Mesodermal cell (in vitro differentiated cells): ENCODE measurements at regions not wholly inside any gene's neighbourhood (a gene's known extent, or its start where the extent isn't known, plus 50 kb on each side); places are given as distances from the start of the nearest gene placed in this dataset.

Experiments used
- H3K27ac ChIP-seq: 2 replicates; pipeline ENCODE4 v1.7.0; 2013; ENCODE audit warnings: mild to moderate bottlenecking, low read depth, low read length, moderate library complexity; ENCODE audit not compliant: severe bottlenecking
- H3K36me3 ChIP-seq: 2 replicates; pipeline ENCODE4 v1.7.1; 2013; ENCODE audit warnings: mild to moderate bottlenecking, low read length, moderate library complexity; ENCODE audit not compliant: control insufficient read depth, insufficient read depth
- H3K4me1 ChIP-seq: one replicate; pipeline ENCODE4 v1.7.1; 2013; ENCODE audit warnings: mild to moderate bottlenecking, low read length; ENCODE audit not compliant: insufficient read depth, control insufficient read depth, poor library complexity, severe bottlenecking
- H3K4me3 ChIP-seq: 2 replicates; pipeline ENCODE4 v1.7.0; 2013; ENCODE audit warnings: low read length, control low read depth, mild to moderate bottlenecking; ENCODE audit not compliant: insufficient read depth, poor library complexity, severe bottlenecking; ENCODE audit errors: extremely low read depth
- H3K9me3 ChIP-seq: 2 replicates; pipeline ENCODE4 v1.7.1; 2013; ENCODE audit warnings: mild to moderate bottlenecking, low read length, moderate library complexity; ENCODE audit not compliant: control insufficient read depth
- WGBS, 2 experiments: methylation state at CpG; one replicate each; pipeline ENCODE4 v1.1.5; 2013; ENCODE audit warnings: missing lambda C conversion rate in 2 of 2; ENCODE audit not compliant: insufficient coverage in 2 of 2; 5-methylcytosine and 5-hydroxymethylcytosine counted together

DNA sequence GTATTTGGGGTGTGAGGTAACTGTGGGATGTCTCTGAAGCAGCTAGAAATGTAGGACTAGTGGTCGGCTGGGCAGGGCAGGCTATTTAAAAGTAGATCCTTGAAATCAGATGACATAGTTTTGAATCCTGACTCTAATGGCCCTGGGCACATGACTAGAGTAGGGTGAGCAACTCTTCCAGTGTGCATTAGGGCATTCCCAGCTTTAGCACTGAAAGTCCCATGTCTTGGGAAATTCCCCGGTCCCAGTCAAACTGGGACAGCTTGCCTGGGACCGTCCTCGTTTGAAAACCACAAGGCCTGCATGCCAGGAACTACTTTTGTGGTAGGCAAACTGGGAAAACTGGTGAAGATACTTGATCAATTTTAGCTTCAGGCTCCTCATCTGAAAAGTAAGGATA lies 255.3 kb downstream of the PTEN start:
- no peaks in the 10 kb centered on the region for H3K9me3 ChIP-seq
- H3K36me3 ChIP-seq = no peaks in the 10 kb centered on the region
- no peak overlapping the region for H3K4me3 ChIP-seq
- WGBS, 2 experiments = 86 to 93% methylated on average over 4 of the region's 4 CpGs
- peaks cover 32% of the 10 kb centered on the region for H3K4me1 ChIP-seq
- H3K27ac ChIP-seq = no peak overlapping the region

- no peak overlapping the region for H3K4me3 ChIP-seq
- H3K4me1 ChIP-seq = peaks cover 32% of the 10 kb centered on the region
- 93 to 100% methylated on average over 2 of the region's 2 CpGs for WGBS, 2 experiments
- no peak overlapping the region for H3K27ac ChIP-seq
- no peaks in the 10 kb centered on the region for H3K36me3 ChIP-seq
- no peaks in the 10 kb centered on the region for H3K9me3 ChIP-seq
These were observed 255.7 kb downstream of the PTEN start for GRCh38 chr10:88119160-88119559.

DNA sequence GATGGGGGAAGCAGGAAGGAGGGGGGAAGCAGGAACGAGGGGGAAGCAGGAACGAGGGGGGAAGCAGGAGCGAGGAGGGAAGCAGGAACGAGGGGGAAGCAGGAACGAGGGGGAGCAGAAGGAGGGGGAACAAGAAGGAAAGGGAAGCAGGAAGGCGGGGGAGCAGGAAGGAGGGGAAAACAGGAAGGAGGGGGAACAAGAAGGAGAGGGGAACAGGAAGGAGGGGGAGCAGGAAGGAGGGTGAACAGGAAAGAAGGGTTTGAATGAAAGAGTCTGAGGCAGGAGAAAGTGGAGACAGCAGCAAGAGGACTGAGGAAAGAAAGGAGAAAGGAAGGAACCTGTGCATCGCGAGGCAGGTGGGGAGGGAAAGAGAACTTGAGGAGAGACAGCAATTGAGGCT lies 256.6 kb downstream of the PTEN start:
- no peak overlapping the region for H3K4me3 ChIP-seq
- H3K36me3 ChIP-seq = no peaks in the 10 kb centered on the region
- peaks cover 27% of the 10 kb centered on the region for H3K4me1 ChIP-seq
- H3K27ac ChIP-seq = no peak overlapping the region
- 89 to 94% methylated on average over 7 to 8 of the region's 8 CpGs for WGBS, 2 experiments
- no peaks in the 10 kb centered on the region for H3K9me3 ChIP-seq

DNA sequence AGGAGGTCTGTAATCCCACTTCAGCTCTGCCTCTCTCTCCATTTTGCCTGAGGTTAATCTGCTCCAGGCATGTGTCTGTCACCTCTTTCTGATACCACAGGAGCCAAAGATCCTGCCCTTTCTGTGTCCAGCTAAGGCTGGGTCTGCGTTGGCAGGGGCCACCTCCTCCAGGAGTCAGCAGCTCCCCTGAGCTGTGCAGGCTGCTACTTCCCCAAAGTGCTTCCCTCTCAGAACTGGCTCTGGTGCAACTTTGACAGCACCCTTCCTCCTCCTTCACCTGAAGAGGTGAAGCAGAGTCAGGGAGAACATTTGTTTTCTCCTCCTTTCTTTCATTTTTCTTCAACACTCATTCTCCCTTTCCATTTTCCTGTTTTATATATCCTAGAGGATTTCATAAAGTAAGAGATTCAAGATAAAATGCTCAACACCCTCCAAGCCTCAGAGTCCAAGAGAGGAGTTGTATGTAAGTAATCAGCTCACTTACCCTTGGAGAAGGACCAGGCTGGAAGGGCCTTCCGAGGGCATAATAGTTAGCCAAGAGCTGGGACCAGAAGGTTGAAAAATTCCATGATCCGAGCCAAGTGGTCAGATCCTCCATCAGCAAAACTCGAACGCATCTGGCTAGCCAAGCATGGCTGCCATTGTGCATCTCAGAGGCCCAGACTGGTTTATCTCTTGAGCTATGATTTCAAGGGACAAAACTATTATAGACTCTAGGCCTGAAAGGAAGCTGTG lies 257.3 kb downstream of the PTEN start:
- Histone ChIP-seq H3K4me1 (peaks cover 20% of the 10 kb centered on the region), H3K9me3 (no peaks in the 10 kb centered on the region), H3K27ac (no peak overlapping the region), H3K4me3 (no peak overlapping the region), H3K36me3 (no peaks in the 10 kb centered on the region)
- 91 to 95% methylated on average over 4 to 5 of the region's 5 CpGs for WGBS, 2 experiments

DNA sequence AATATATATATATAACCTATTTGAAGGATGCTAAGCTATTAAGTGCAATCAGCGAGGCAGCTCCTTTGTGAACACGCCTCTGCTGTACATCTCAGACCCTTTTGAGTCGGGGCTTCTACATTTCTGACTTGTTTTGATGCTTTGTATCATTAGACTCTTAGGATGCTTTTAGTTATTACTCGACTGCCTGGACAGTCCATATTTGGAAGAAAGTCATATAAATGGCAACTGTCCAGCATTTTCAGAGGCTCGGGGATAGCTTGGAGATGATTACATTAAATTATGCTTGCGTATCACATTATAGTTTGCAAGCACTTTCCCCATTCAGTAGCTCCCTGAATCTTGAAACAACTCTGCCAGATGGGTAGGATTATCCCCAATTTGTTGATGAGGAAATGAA lies 257.9 kb downstream of the PTEN start:
- no peak overlapping the region for H3K4me3 ChIP-seq
- WGBS, 2 experiments = 83 to 97% methylated on average over 4 of the region's 6 CpGs
- H3K9me3 ChIP-seq = no peaks in the 10 kb centered on the region
- H3K4me1 ChIP-seq = peaks cover 14% of the 10 kb centered on the region
- H3K27ac ChIP-seq = no peak overlapping the region
- no peaks in the 10 kb centered on the region for H3K36me3 ChIP-seq

GRCh38 chr10:88122145-88122544 lies 258.7 kb downstream of the PTEN start:
- peaks cover 6% of the 10 kb centered on the region for H3K4me1 ChIP-seq
- no peaks in the 10 kb centered on the region for H3K9me3 ChIP-seq
- 78 to 80% methylated on average over 1 to 7 of the region's 7 CpGs for WGBS, 2 experiments
- H3K27ac ChIP-seq = no peak overlapping the region
- H3K36me3 ChIP-seq = no peaks in the 10 kb centered on the region
- no peak overlapping the region for H3K4me3 ChIP-seq

GRCh38 chr10:88122576-88122975 lies 259.2 kb downstream of the PTEN start:
- no peak overlapping the region for H3K27ac ChIP-seq
- 71 to 100% methylated on average over 1 to 2 of the region's 4 CpGs for WGBS, 2 experiments

GRCh38 chr10:88125766-88126165 lies 262.3 kb downstream of the PTEN start:
- Histone ChIP-seq H3K9me3 (no peaks in the 10 kb centered on the region), H3K4me1 (no peaks in the 10 kb centered on the region), H3K36me3 (no peaks in the 10 kb centered on the region), H3K27ac (no peak overlapping the region), H3K4me3 (no peak overlapping the region)
- 91 to 100% methylated on average over 1 of the region's 1 CpG for WGBS, 2 experiments

More at GRCh38 chr10:88122576-88122975, 259.2 kb downstream of the PTEN start:
- peaks cover 2% of the 10 kb centered on the region for H3K4me1 ChIP-seq
- H3K36me3 ChIP-seq = no peaks in the 10 kb centered on the region
- H3K9me3 ChIP-seq = no peaks in the 10 kb centered on the region
- no peak overlapping the region for H3K4me3 ChIP-seq

DNA sequence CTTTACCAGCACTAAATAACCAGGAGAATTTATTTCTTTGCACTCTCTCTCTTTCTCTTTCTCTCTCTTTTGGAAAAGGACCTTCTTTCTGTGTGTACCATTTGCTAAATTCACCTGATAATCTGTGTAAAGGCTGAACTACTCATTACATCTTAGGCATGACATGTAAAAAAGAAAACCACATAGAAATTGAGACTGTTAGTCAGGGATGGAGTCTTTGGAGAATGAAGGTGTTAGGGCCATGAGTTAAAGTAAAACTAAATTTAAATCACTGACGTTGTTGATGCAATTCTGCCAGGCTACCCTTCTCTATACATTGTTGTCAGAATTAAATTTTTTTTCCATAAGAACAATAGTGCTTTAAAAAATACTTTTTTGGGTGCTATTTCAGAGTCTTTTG lies 263.3 kb downstream of the PTEN start:
- no peaks in the 10 kb centered on the region for H3K4me1 ChIP-seq
- no peaks in the 10 kb centered on the region for H3K36me3 ChIP-seq
- 100% methylated on average over 1 of the region's 1 CpG; no CpG with 5 or more reads in 1 of the 2 experiments for WGBS, 2 experiments
- no peaks in the 10 kb centered on the region for H3K9me3 ChIP-seq
- no peak overlapping the region for H3K4me3 ChIP-seq
- no peak overlapping the region for H3K27ac ChIP-seq

DNA sequence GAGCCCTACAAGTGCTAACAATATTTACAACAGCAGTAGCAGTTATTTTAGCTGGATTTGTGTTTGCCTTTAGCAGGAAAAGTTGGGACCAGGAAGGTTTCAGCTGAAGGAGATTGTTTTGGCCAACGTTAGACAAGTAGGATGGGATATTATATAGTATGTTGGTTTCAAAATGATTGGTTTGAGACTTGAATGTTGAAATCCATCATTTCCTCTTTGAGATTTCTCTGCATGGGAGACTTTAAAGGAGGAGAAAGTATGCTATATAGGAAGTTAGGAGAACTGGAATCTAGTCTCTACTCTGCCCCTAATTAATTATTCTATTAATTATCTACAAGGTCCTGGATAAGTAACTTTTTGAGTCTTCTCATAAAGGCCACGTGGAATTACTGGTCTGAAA lies 263.8 kb downstream of the PTEN start:
- Histone ChIP-seq H3K4me3 (no peak overlapping the region), H3K27ac (no peak overlapping the region), H3K9me3 (no peaks in the 10 kb centered on the region), H3K36me3 (no peaks in the 10 kb centered on the region), H3K4me1 (no peaks in the 10 kb centered on the region)
- 90 to 91% methylated on average over 1 of the region's 2 CpGs for WGBS, 2 experiments

GRCh38 chr10:88127766-88128165 lies 264.3 kb downstream of the PTEN start:
- H3K4me1 ChIP-seq = no peaks in the 10 kb centered on the region
- H3K9me3 ChIP-seq = no peaks in the 10 kb centered on the region
- no peak overlapping the region for H3K4me3 ChIP-seq
- no peak overlapping the region for H3K27ac ChIP-seq
- no peaks in the 10 kb centered on the region for H3K36me3 ChIP-seq
- no CpG with 5 or more reads among the region's 1 CpG for WGBS, 2 experiments
